HG03135 (cell line): ENCODE measurements at regions not wholly inside any gene's neighbourhood (a gene's known extent, or its start where the extent isn't known, plus 50 kb on each side); places are given as distances from the start of the nearest gene placed in this dataset.

Experiments
- ATAC-seq: cut with Tn5 transposase; IDR thresholded peaks from one replicate; pipeline ENCODE4 v1.9.1; 2021; ENCODE audit warnings: mild to moderate bottlenecking, moderate library complexity; ENCODE audit not compliant: unreplicated experiment

DNA sequence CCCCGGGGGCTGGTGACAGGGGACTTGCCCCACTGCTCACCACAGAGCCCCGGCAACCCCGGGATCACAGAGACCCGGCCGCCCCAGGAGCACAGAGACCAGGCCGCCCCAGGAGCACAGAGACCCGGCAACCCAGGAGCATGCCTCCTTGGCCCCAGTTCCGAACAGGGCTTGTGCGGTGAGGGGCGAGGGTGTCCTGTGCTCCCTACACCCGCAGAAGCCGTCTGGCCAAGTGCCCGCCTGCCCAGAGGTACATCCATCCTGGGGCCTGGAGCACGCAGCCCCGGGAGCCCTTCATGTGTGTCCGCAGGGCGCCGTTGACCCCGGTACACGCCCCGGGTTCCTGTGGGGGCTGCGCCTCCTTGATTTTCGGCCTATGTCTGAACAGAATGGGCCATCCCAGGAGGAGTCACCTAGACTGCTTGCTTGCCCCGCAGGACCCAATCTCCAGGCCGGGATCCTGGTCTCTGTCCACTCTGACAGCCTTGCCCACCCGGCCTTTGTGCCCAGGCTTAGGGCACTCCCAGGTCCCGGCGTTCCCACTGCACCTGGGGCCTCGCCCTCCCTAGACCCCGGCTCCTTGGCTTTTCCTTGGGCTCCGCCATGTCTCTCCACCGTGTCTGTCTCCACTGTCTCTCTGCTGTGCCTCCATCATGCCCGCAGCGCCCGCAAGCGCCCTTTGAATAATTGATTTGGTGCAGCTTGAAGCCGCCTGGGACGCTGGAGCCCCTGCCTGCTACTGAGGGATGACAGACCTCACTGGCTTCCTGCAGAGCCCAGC is 219.8 kb downstream of the ERMARD start:
- ATAC-seq: no peak

DNA sequence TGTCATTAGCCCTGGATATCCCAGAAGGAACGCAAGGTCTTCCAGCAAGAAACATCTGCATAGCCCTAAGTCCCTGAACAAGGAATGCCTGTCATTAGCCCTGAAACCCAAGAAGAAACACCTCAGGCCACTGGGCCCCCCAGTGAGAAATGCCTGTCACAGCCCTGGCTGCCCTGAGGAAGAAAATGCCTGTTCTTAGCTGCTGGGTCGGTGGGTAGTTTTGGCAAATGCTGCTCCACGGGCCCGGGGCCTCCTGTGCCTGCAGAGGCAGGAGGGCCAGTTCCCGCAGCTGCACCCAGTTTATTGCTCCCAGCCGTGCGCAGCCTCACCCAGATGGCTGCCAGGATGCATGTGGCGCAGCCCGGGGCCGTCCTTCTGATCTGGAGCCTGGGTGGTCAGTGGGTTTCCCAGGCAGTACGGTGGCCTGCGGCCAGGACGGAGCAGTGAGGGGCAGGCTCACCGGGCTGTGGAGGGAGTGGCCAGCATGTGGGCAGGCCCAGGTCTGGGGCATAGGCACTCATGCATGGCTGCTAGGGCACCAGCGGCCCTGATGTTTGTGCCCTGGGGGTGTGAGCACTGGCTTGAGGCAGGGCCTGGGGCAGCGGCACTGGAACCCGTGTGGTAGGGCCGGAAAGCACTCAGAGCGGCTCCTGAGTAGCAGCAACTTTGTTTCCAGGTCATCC is 219.0 kb downstream of the ERMARD start:
- no peak for ATAC-seq

DNA sequence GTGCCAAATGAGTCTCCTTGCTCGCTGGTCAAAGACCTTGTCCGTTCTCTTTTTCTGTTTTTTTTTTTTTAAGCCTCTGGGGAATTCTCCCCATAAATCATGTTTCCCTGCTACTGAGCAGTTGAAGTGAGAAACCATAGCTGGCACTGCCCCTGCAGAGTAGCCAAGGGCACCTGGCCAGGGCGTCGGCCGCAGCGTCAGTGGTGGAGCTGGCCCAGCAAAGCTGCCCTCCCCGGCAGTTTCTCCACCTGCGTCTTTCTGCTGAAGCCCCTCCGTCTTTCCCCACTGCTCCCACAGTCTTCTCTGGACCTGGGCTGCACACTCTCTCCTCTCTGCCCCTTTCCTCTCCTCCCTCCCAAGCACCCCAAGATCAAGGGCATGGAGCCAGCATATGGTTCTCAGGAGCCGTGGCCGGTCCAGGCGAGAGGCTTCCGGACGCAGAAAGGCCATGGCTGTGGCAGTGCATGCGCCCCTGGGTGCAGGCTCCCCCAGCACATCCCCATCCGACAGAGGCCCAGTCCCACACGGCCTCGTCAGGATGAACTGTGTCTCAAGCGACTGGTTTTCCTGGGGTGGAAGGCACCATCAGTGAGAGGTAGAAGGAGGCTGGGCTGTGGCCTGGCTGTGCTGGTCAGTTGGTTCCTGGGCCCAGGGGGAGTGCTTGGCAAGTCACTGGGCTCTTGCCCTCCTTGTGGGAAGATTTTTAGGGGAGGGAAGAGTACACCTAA is 218.1 kb downstream of the ERMARD start:
- no peak for ATAC-seq

DNA sequence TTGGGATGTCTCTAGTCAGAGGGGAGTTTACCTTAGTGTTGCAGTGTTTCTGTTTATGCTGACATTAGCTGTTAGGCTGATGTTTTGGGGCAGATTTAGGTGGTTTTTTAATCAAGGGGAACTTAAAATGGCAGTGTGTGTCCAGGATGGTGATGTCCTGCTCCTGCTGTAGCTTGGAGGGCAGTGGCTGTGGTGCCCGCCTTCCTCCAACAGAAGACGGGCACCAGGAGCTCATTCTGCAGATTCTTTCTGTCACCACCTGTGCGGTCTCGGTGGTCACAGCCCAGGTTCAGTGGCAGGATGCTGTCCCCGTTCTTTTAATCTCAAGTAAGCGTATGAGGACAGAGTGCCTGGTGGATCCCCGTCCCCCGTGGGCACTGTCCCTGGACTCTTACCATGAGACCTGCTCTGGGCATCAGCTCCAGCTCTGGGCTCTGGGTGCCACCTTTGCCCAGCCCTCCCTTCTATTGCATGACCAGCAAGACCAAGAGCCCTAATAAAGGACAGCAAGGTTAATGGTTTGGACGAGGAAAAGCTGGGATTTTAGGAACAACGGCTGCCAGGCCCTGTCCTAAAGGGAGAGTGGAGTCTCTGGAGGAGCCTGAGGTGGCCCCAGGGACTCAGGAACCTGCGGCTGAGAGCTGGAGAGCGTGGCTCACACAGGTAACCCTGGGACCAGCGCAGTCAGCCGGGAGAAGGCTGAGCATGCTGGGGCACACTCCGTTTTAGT is 217.3 kb downstream of the ERMARD start:
- ATAC-seq: no peak

GRCh38 chr6:169967687-169968086 is 216.3 kb downstream of the ERMARD start:
- no peak for ATAC-seq

DNA sequence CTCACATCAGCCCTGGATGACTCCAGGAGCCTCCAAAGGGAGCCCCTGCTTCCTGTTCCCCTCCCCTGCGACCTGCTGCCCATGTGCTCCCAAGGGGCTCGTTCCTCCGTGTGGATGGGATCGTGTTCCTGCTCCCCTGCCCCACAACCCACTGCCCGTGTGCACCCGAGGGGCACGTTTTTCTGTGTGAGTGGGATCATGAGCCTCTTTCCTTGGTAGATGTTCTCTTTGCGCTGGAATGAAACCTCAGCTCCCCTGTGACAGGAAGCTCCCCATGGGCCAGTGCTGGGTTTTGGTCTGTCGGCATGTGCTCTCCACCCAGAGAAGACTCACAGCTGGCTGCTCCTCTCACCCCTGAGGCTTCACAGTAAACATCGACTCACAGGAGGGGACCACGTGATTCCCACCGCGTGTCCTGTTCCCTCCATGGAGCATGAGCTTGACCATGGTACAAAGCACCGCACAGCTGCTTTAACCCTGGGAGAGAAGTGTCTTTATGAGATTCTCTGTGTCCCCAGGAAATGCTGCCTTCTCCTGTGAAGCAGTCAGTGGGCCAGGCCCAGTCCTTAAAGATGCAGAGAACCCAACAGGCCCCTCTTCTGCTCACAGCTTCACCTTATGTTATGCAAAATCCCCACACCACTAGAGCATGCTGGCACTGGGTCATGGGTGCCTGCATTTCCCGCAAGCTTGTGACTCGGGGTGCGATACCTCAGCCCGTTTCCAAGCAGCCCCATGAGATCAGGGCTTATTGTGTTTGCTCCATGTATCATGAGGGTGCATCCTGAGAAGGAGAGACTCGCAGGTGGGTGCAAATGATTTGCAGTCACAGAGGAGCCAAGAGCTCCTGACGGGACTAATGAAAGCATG is 215.1 kb downstream of the ERMARD start:
- ATAC-seq: no peak

DNA sequence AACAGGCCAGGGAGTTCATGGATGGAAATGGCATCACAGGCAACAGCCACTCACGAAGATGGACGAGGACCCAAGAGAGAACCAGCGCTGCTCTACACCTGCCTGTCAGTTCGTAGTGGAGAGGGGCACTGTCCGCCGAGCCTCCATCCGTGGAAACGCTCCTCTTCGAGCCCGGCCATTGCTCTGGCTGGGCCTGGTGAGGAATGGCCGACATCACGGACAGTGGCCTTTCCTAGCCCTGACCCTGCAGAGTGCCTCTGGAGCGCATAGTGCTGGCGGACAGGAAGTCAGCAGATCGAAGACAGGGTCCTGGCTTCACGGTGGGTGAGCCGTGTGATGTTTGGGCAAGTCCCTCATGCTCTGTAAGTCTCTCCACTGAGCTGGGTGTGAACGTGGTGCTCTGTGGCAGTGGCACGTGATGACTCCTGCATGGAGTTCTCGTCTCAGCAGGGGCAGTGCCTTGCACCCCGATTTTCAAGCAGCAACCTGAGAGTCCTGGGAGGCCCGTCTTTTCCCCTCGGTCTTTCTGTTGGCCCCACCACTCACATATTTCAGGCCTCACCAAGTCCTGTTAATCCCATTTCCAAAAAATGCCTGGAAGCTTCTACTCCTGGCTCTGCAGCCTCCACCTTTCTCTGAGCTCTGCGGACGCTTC is 214.4 kb downstream of the ERMARD start:
- no peak for ATAC-seq

DNA sequence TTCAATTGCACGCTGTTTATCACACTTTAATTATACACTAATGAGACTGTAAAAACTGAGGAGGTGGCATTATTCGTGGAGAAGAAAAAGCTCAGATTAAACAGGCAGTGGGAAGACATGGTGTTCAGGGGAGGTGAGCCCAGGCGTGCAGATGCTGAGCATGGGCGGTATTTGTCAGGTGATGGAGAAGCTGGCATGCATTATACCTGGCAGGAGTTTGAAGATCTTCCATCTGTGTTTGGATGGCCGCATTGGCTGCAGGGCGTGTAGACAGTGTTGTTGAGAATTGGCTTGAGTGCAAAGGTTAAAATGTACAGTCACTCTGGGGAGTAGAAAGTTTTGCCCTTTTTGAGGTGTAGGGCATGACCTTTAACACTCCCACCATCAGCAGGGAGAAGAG is 213.8 kb downstream of the ERMARD start:
- no peak for ATAC-seq

- ATAC-seq: no peak
These were observed 213.2 kb downstream of the ERMARD start for GRCh38 chr6:169964486-169965180.

- ATAC-seq: no peak
These were observed 212.3 kb downstream of the ERMARD start for GRCh38 chr6:169963581-169964297.

DNA sequence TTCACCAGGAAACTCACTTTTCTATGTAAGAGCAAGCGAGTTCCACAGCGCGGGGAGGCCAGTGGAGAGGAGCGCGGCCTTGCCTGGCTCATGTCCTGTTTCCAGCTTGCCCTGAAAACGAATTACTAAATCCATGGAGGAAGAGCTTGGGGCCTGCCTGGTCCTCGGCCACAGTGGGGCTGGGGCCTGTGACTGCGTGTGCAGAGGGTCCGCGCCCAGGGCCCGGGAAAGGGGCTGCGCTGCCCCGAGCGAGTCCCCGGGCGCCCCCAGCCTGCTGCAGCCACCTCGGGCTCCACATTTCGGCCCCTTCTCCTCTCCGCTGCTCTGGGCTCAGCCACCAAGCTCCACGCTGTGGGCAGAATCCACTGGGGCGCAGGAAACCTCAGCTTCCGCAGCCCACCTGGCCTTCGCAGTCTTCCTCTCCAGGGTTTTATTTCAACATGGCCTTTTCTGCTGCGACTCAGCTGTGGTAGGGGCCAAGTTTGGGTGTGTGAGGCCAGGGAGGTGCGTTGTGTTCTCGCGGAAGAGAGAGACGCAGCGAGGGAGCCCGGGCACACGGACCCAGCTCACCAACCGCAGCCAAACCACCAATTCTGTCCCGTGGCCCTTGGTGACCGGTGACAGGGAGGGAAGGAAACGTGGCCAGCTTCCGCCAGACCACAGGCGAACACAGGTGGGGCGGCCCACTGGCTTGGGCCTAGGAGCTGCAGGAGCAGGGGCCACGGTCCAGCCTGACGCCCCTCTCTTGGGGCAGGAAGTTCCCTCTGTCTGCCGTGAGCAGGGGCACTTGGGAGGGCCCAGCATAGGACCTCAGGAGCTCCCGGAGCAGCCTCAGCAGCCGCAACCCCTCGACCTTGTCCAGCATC is 211.4 kb downstream of the ERMARD start:
- no peak for ATAC-seq

- no peak for ATAC-seq
These were observed 210.5 kb downstream of the ERMARD start for GRCh38 chr6:169961772-169962561.

GRCh38 chr6:169960886-169961611 is 209.6 kb downstream of the ERMARD start:
- no peak for ATAC-seq

- no peak for ATAC-seq
These were observed 209.1 kb downstream of the ERMARD start for GRCh38 chr6:169960521-169960885.

DNA sequence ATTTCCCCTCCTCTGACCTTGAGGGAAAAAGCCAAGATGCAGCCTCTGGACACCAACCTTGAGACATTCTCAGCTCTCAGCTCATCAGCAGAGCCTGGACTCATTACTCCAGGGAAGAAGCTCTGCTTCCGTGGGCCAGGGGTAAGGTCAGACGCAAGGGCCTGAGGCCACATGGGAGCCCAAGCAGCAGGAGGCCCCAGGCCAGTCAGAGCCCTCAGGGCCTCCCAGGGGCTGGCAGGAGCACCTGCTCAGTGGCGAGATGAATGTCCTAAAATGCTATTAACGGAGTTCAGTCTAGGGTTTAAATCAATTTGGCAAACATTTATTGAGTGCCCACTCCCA is 208.6 kb downstream of the ERMARD start:
- no peak for ATAC-seq
